Colon (tissue), 2 donors: ENCODE measurements at regions not wholly inside any gene's neighbourhood (a gene's known extent, or its start where the extent isn't known, plus 50 kb on each side); places are given as distances from the start of the nearest gene placed in this dataset.
A peak's percentile ranks its signal among the peaks of the same experiment; 100 is the strongest.
"Not testable (repeated sequence)": the region's sequence is repeated elsewhere in the genome, so short reads cannot be mapped to it uniquely, and the experiment has no call there.

ENCODE experiments used
- FAIRE-seq: peaks from 2 replicates; lab custom pipeline; 2012; peaks lifted over from hg19 to GRCh38; lab: Jason Lieb, UNC
- donor health status: control.
- donor health status: control.

GRCh38 chr2:105536175-105536574 is 137.3 kb upstream of the FHL2 start:
- no peak for FAIRE-seq

- not testable (repeated sequence) for FAIRE-seq
Observed at GRCh38 chr2:105529258-105529657, 130.4 kb upstream of the FHL2 start.

GRCh38 chr2:105526000-105526925 is 127.4 kb upstream of the FHL2 start:
- FAIRE-seq, result no peak

- FAIRE-seq, result no peak
Observed at GRCh38 chr2:105525201-105525600, 126.3 kb upstream of the FHL2 start.

GRCh38 chr2:105522645-105523044 is 123.8 kb upstream of the FHL2 start:
- FAIRE-seq, result no peak

GRCh38 chr2:105521616-105522015 is 122.8 kb upstream of the FHL2 start:
- FAIRE-seq, result no peak

- peak; percentile 58 for FAIRE-seq
Observed at GRCh38 chr2:105521176-105521575, 122.3 kb upstream of the FHL2 start.

- FAIRE-seq, result no peak
Observed at GRCh38 chr2:105519516-105519915, 120.7 kb upstream of the FHL2 start.

GRCh38 chr2:105518897-105519296 is 120.0 kb upstream of the FHL2 start:
- no peak for FAIRE-seq

- no peak for FAIRE-seq
Observed at GRCh38 chr2:105517814-105518705, 119.2 kb upstream of the FHL2 start.

- no peak for FAIRE-seq
Observed at GRCh38 chr2:105515581-105516415, 116.9 kb upstream of the FHL2 start.

GRCh38 chr2:105514576-105514975 is 115.7 kb upstream of the FHL2 start:
- FAIRE-seq, result no peak

GRCh38 chr2:105510761-105511528 is 112.1 kb upstream of the FHL2 start:
- no peak for FAIRE-seq

GRCh38 chr2:105509269-105510086 is 110.6 kb upstream of the FHL2 start:
- FAIRE-seq, result no peak

- not testable (repeated sequence) for FAIRE-seq
Observed at GRCh38 chr2:105506860-105507259, 108.0 kb upstream of the FHL2 start.

GRCh38 chr2:105504459-105504858 is 105.6 kb upstream of the FHL2 start:
- FAIRE-seq, result no peak

GRCh38 chr2:105502625-105503334 is 103.9 kb upstream of the FHL2 start:
- no peak for FAIRE-seq

GRCh38 chr2:105498281-105498846 is 99.5 kb upstream of the FHL2 start:
- FAIRE-seq, result no peak

- no peak for FAIRE-seq
Observed at GRCh38 chr2:105497094-105497493, 98.2 kb upstream of the FHL2 start.
